Fibroblast of the aortic adventitia (primary cell): ENCODE measurements at regions not wholly inside any gene's neighbourhood (a gene's known extent, or its start where the extent isn't known, plus 50 kb on each side); places are given as distances from the start of the nearest gene placed in this dataset.

Experiments
- DNase-seq: peaks from one replicate; pipeline ENCODE4 v3.0.0-alpha.2; 2010; ENCODE audit warnings: low read depth
- H3K4me3 ChIP-seq: 2 replicates; pipeline ENCODE4 v1.5.1; 2011; ENCODE audit warnings: low read depth, mild to moderate bottlenecking, control low read depth, low read length, moderate library complexity
- TF ChIP-seq, protein P1 (sequence below): IDR thresholded peaks from 2 replicates; pipeline ENCODE4 v1.5.1; 2011; ENCODE audit warnings: mild to moderate bottlenecking, low read length, control low read depth, inconsistent platforms; ENCODE audit not compliant: insufficient read depth

DNA sequence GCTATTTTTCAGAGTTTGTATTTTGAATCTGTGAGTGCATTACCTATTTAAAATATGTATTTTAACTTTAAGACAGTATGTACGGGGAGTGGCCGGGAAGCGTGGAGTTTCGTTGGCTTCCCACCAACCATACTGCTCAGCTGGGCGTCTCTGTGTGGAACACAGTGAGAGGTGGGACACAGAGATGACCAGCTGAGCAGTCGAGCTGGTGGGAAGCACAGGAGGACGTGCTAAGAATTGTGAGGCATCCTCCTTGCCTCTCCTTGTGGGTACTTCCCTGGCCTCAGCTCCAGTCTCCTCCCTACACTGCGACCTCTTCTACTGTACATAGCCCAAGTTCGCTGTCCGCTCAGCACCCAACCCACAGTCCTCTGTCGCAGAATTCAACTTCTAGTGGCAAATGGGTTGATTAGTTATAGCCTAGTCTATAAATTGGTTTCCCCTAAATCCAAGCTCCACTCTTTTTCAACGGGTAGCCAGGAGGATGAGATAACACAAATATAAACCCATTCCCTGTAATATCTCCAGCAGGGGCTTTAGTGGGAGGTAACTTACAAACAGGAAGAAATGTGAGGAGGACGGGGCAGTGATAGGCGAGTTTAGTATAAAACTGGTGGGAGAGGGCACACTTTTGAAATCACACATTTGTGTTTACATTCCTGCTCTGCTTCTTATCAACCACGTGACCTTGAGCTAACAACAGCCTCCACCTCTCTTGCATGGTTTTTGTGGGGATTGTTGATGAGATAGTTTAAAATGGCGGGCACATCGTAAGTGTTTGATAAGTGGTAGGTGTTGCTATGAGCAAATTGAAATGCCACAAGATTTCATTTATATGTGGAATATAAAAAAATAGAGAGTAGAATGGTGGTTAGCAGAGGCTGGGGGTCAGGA lies 211.9 kb upstream of the HS3ST3A1 start:
- DNase-seq: no peak
- no peak overlapping the region for H3K4me3 ChIP-seq
- TF ChIP-seq, protein P1, sequence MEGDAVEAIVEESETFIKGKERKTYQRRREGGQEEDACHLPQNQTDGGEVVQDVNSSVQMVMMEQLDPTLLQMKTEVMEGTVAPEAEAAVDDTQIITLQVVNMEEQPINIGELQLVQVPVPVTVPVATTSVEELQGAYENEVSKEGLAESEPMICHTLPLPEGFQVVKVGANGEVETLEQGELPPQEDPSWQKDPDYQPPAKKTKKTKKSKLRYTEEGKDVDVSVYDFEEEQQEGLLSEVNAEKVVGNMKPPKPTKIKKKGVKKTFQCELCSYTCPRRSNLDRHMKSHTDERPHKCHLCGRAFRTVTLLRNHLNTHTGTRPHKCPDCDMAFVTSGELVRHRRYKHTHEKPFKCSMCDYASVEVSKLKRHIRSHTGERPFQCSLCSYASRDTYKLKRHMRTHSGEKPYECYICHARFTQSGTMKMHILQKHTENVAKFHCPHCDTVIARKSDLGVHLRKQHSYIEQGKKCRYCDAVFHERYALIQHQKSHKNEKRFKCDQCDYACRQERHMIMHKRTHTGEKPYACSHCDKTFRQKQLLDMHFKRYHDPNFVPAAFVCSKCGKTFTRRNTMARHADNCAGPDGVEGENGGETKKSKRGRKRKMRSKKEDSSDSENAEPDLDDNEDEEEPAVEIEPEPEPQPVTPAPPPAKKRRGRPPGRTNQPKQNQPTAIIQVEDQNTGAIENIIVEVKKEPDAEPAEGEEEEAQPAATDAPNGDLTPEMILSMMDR: no peak

- no peak overlapping the region for H3K4me3 ChIP-seq
- TF ChIP-seq, protein P1: no peak
- no peak for DNase-seq
These were observed 221.0 kb upstream of the HS3ST3A1 start for GRCh38 chr17:13822700-13823099.

DNA sequence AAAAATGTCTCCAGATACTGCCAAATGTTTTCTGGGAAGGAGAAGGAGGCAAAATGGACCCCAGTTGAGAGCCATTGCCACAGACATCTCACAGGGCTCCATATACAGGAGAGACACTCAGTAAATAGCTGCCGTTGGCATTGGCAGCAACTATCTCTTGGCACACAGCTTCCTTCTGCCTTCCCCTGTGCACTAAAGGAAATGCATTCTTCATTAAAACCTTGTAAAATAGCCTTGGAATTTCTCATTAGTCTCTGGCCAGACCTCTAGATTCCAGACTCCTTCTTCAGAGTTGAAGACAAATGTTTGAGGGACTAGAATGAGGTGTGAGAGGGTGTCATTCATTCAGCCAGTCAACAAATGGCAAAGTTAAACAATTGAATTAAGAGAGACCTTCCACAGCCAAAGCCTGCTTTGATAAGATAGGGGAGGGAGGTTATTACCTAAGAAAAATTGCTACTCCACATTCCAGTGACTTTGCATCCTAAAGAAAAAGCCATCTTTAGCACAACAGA lies 223.9 kb upstream of the HS3ST3A1 start:
- DNase-seq: no peak
- no peak overlapping the region for H3K4me3 ChIP-seq
- TF ChIP-seq, protein P1: no peak

GRCh38 chr17:13827118-13827517 lies 225.4 kb upstream of the HS3ST3A1 start:
- TF ChIP-seq, protein P1: no peak
- no peak overlapping the region for H3K4me3 ChIP-seq
- no peak for DNase-seq

GRCh38 chr17:13833921-13834320 lies 232.2 kb upstream of the HS3ST3A1 start:
- no peak for DNase-seq
- no peak overlapping the region for H3K4me3 ChIP-seq

GRCh38 chr17:13835151-13835550 lies 233.4 kb upstream of the HS3ST3A1 start:
- peak; percentile 5 for DNase-seq
- TF ChIP-seq, protein P1: no peak
- H3K4me3 ChIP-seq: no peak overlapping the region

More at GRCh38 chr17:13833921-13834320, 232.2 kb upstream of the HS3ST3A1 start:
- TF ChIP-seq, protein P1: no peak
